Esophagus (tissue), 2 donors: ENCODE measurements at regions not wholly inside any gene's neighbourhood (a gene's known extent, or its start where the extent isn't known, plus 50 kb on each side); places are given as distances from the start of the nearest gene placed in this dataset.

ENCODE experiments used
- H3K27ac ChIP-seq, 2 donors: one replicate each; pipeline ENCODE4 v1.5.1; 2013; ENCODE audit warnings: low read depth in 2 of 2, mild to moderate bottlenecking in 2 of 2, inconsistent platforms in 1 of 2, low read length in 1 of 2, moderate library complexity in 1 of 2
- H3K27me3 ChIP-seq, 2 donors: one replicate each; pipeline ENCODE4 v1.6.1; 2013; ENCODE audit warnings: low read length in 2 of 2, control low read depth in 1 of 2, mild to moderate bottlenecking in 1 of 2; ENCODE audit not compliant: insufficient read depth in 2 of 2, control insufficient read depth in 1 of 2
- H3K36me3 ChIP-seq, 2 donors: one replicate each; pipeline ENCODE4 v1.6.1; 2013; ENCODE audit warnings: low read length in 1 of 2; ENCODE audit not compliant: control insufficient read depth in 2 of 2, insufficient read depth in 2 of 2
- H3K4me1 ChIP-seq, 2 donors: one replicate each; pipeline ENCODE4 v1.6.1; 2013; ENCODE audit warnings: low read length in 1 of 2; ENCODE audit not compliant: control insufficient read depth in 2 of 2, insufficient read depth in 2 of 2
- H3K4me3 ChIP-seq, 2 donors: one replicate each; pipeline ENCODE4 v1.5.1; 2013; ENCODE audit warnings: low read length in 2 of 2, mild to moderate bottlenecking in 2 of 2, low read depth in 1 of 2, moderate library complexity in 1 of 2
- H3K9me3 ChIP-seq, 2 donors: one replicate each; pipeline ENCODE4 v1.6.1; 2013; ENCODE audit warnings: mild to moderate bottlenecking in 2 of 2, low read depth in 1 of 2, low read length in 1 of 2, moderate library complexity in 1 of 2; ENCODE audit not compliant: control insufficient read depth in 2 of 2, insufficient read depth in 1 of 2
- WGBS, 2 donors: extraction: QIAGEN DNeasy Blood & Tissue Kit; methylation state at CpG; one replicate each; pipeline ENCODE4 v1.1.7; 2013; 5-methylcytosine and 5-hydroxymethylcytosine counted together
- donor health status: healthy with polysubstance abuse.
- donor health status: Bipolar disorder and iron deficiency.

DNA sequence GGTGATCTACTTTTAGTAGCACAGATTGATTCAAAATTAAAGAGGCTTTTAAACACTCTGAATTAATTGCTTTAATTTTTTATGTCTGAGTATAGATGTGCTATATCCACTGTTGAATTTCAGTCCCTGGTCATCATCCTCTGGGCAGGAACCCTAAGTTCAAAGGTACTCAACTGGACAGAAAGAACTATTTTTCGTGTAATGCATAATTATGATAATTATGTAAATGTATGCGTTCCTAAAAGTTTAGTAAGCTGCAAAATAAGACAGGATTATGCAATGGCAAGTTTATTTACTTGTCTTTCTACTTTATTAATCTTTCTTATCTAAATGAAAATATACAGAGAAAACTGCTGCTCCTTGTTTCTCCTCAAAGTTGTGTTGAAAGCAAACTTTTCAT, 690.1 kb upstream of the MAN1A1 start:
- Histone ChIP-seq H3K9me3 (no peaks in the 10 kb centered on the region), H3K4me3 (no peak overlapping the region), H3K27ac (no peak overlapping the region), H3K4me1 (no peaks in the 10 kb centered on the region), H3K27me3 (no peaks in the 10 kb centered on the region), H3K36me3 (no peaks in the 10 kb centered on the region)
- WGBS, 2 donors, result 69 to 77% methylated on average over 2 of the region's 2 CpGs

DNA sequence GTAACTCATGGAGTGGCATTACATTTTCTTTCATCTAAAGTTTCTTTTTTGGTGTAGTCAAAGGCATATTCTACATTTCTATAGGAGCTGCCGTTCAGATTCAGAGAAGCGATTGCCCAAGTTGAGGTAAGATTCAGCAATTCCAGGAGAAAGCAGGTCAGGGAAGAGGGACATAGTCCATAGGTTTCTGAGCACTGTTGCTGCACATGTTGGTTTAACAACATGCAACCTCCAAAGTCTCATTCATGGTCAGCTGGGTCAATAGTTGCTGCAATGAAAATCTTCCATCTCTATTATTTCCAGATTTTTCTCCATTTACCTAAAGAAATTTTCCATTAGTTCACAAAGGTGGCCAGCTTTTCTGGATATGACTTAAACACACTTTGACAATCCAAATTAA, 682.3 kb upstream of the MAN1A1 start:
- Histone ChIP-seq H3K4me3 (no peak overlapping the region), H3K27me3 (no peaks in the 10 kb centered on the region), H3K9me3 (no peaks in the 10 kb centered on the region), H3K4me1 (no peaks in the 10 kb centered on the region), H3K27ac (no peak overlapping the region), H3K36me3 (no peaks in the 10 kb centered on the region)
- WGBS, 2 donors, result 91 to 95% methylated on average over 2 of the region's 2 CpGs

DNA sequence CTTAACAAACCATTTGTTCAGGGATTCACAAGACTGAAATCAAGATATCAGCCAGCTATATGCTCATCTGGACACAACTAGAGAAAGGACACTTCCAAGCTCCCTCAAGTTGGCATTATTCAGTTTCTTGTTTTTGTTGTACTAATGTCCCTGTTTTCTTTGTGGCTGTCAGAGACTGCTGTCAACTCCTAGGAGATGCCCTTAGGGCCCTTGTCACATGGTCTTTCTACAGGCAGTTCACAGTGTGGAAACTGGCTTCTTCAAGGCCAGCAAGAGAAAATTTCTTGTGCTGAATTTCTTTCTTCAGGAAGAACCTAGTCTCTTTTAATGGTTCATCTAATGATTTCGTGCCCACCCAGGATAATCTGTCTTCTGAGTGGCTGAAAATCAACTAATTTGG, 677.2 kb upstream of the MAN1A1 start:
- WGBS, 2 donors, result 69 to 73% methylated on average over 1 of the region's 1 CpG
- Histone ChIP-seq H3K4me1 (no peaks in the 10 kb centered on the region), H3K4me3 (no peak overlapping the region), H3K27me3 (no peaks in the 10 kb centered on the region), H3K36me3 (no peaks in the 10 kb centered on the region), H3K9me3 (no peaks in the 10 kb centered on the region), H3K27ac (no peak overlapping the region)

DNA sequence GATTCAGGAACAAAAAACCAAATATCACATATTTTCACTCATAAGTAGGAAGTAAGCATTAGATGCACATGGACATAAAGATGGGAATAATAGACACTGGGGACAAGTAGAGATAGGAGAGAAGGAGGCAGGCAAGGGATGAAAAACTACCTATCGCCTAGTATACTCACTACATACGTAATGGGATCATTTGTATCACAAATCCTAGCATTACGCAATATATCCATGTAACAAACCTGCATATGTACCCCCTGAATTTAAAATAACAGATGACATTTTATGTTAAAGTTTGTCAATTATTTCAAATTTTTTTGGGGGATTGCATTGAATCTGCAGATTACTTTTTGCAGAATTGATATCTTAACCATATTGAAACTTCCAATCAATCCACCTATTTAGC, 660.5 kb upstream of the MAN1A1 start:
- H3K4me3 ChIP-seq, result no peak overlapping the region
- no peaks in the 10 kb centered on the region for H3K36me3 ChIP-seq
- H3K27me3 ChIP-seq, result no peaks in the 10 kb centered on the region
- H3K4me1 ChIP-seq, result no peaks in the 10 kb centered on the region
- WGBS, 2 donors, result 95% methylated on average over 3 of the region's 3 CpGs
- H3K27ac ChIP-seq, result no peak overlapping the region
- no peaks in the 10 kb centered on the region for H3K9me3 ChIP-seq

DNA sequence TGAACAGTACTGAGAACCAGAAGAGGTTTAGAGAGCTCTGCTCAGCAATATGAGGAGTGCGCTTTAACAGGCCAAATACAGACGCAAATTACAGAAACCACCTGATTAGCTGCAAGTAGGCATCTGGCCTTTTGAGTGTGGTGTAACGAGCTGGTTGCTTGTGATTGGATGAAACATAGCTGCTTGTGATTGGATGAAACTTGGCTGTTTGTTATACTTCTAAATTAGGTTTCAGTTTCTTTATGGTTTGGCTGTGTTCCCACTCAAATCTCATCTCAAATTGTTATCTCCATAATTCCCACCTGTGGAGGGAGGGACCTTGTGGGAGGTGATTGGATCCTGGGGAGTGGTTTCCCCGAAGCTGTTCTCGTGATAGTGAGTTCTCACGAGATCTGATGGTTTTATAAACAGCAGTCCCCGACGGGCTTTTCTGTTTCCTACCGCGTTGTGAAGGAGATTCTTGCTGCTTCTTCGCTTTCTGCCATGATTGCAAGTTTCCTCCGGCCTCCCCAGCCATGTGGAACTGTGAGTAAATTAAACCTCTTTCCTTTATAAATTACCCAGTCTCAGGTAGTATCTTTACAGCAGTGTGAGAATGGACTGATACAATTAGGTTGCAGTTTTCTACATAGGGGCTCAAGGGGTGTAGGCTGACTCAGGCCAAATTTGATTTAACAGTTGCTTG, 655.9 kb upstream of the MAN1A1 start:
- WGBS, 2 donors, result 88 to 90% methylated on average over 12 of the region's 12 CpGs
- H3K4me3 ChIP-seq, result no peak overlapping the region

DNA sequence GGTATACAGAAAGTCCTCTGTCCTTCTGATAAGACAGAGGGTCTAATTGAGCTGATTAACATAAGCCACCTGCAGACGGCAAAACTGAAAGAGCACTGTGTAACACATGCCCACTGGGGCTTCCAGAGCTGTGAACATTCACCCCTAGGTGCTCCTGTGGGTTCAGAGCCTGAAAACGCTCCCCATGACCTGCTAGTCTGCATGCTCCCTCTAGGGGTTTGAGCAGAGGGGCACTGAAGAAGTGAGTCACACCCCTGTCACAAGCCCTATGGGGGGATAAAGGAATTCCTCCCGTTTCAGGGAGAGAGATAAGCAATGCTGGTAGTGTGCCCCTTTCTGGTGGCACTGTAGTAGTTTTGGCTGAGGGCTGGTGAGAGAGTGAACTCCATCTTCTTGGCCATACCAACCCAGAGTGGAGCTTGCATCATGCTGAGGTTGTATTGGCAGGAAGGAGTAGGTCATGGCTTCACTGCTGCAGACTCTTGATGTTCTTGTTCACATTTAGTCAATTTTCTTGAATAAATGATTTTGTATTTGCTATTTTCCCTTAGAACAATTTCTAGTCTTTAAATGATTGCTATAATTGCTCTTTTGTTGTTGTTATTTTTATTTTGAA, 637.5 kb upstream of the MAN1A1 start:
- WGBS, 2 donors, result 71 to 75% methylated on average over 3 of the region's 3 CpGs
- Histone ChIP-seq H3K9me3 (peaks cover 0 to 3% of the 10 kb centered on the region in 2 donors), H3K4me3 (no peak overlapping the region), H3K36me3 (no peaks in the 10 kb centered on the region), H3K27me3 (no peaks in the 10 kb centered on the region), H3K4me1 (peaks cover 0 to 2% of the 10 kb centered on the region in 2 donors), H3K27ac (no peak overlapping the region)

More for the DNA sequence above, 655.9 kb upstream of the MAN1A1 start:
- H3K27me3 ChIP-seq, result no peaks in the 10 kb centered on the region
- no peak overlapping the region for H3K27ac ChIP-seq
- no peaks in the 10 kb centered on the region for H3K9me3 ChIP-seq
- H3K36me3 ChIP-seq, result no peaks in the 10 kb centered on the region
- no peaks in the 10 kb centered on the region for H3K4me1 ChIP-seq

DNA sequence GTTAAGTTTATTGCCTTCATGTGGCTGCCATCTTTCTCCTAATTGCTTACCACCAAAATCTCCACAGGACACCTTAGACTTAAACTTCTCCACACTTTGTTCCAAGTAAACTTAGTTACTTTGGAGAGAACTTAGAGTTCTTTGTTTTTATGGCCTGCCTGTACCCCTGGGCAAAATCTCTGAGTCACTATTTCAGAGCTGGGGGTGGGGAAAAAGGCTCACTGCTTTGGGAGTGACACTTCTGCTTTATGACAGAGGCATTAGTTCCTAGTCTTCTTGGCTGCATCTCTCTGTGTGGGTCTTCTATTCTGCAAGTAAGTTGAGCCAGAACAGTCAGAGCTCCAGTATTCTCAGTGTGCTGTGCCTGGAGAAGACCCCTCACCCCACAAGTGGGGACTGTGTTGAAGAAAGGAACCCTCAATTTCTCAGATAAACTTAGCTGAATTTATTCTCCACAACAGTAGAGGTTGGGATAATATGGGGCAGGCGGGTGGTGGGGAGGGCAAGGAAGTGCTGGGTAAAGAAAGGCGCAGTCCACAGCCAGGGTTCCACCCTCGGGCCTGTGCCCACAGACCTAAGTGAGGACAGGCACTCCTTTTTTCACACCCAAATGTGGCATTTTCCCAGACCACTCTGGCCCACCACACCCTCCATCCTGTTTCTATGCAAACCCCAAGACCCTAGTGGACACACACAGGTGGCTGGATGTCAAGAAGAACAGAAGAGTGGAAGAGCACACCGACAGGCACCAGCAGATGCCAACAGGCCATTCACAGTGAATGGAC, 636.6 kb upstream of the MAN1A1 start:
- Histone ChIP-seq H3K4me3 (no peak overlapping the region), H3K27ac (no peak overlapping the region), H3K36me3 (no peaks in the 10 kb centered on the region), H3K27me3 (no peaks in the 10 kb centered on the region), H3K9me3 (peaks cover 0 to 3% of the 10 kb centered on the region in 2 donors), H3K4me1 (peaks cover 0 to 2% of the 10 kb centered on the region in 2 donors)
- WGBS, 2 donors, result 95 to 96% methylated on average over 4 of the region's 4 CpGs

DNA sequence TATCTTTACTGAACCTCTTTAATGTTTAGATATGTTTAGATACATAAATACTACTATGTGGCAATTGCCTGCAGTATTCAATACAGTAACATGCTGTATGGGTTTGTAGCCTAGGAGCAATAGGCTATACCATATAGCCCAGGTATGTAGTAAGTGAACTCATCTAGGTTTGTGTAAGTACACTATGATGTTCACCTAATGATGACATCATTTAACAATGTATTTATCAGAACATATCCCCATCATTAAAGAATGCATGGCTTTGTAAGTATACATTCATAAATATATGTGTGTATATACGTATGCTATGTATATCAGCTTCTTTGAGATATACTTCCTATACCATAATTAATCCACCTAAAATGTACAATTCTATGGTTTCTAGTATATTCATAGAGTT, 631.2 kb upstream of the MAN1A1 start:
- H3K9me3 ChIP-seq, result no peaks in the 10 kb centered on the region
- H3K27me3 ChIP-seq, result no peaks in the 10 kb centered on the region
- no peaks in the 10 kb centered on the region for H3K4me1 ChIP-seq
- no peaks in the 10 kb centered on the region for H3K36me3 ChIP-seq
- no peak overlapping the region for H3K4me3 ChIP-seq
- 83 to 87% methylated on average over 1 of the region's 1 CpG for WGBS, 2 donors
- no peak overlapping the region for H3K27ac ChIP-seq

DNA sequence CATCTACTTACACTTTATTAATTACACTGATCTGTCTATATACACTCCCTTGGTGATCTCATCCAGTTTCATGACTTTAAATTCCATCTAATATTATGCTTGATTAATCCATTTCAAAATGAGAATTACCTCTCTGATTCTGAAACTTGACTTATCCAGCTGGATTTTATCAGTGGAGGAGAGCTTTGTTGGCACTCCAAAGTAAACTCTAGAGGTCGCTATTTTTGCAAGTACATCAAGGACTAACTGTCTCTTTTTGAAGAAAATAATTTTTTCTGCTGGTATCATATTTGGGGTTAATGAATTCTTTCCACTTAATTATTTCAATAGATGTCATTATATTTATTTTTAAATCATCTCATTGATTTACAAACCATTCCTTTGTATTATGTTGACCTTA, 630.3 kb upstream of the MAN1A1 start:
- no peaks in the 10 kb centered on the region for H3K4me1 ChIP-seq
- H3K36me3 ChIP-seq, result no peaks in the 10 kb centered on the region
- H3K4me3 ChIP-seq, result no peak overlapping the region
- no peaks in the 10 kb centered on the region for H3K27me3 ChIP-seq
- WGBS, 2 donors, result 23 to 27% methylated on average over 1 of the region's 1 CpG
- no peak overlapping the region for H3K27ac ChIP-seq
- H3K9me3 ChIP-seq, result no peaks in the 10 kb centered on the region
